IMR-90 (cell line): ENCODE measurements at regions not wholly inside any gene's neighbourhood (a gene's known extent, or its start where the extent isn't known, plus 50 kb on each side); places are given as distances from the start of the nearest gene placed in this dataset.
A peak's percentile ranks its signal among the peaks of the same experiment; 100 is the strongest.

Experiments
- ATAC-seq: fragments of 200-7000 bp; cut with Tn5 transposase; 2 replicates; pipeline ENCODE4 v1.9.1; 2020; ENCODE audit warnings: low read depth, mild to moderate bottlenecking, moderate library complexity
- BruUV-seq: library from RNA; stranded (reverse); fragments of 400-500 nt; replicated peaks from 2 replicates; lab custom pipeline; 2021; lab: Mats Ljungman, UMichigan
- CTCF ChIA-PET: fragments of 300-600 bp; formaldehyde crosslinking; extraction: SDS; loops from one replicate; lab custom pipeline; 2021; ENCODE audit warnings: antibody characterized with exemption; lab: Yijun Ruan, JAX
- POLR2A ChIA-PET: fragments of 300-600 bp; sonication (Branson Sonifier 250); formaldehyde crosslinking; loops from one replicate; lab custom pipeline; 2022; ENCODE audit warnings: antibody characterized with exemption; ENCODE audit not compliant: unreplicated experiment; lab: Charles Lee
- DNase-seq: peaks from one replicate; pipeline ENCODE4 v3.0.0; 2013
- H2AFZ ChIP-seq: replicated peaks from 2 replicates; pipeline ENCODE3; 2013; ENCODE audit warnings: low read length, mild to moderate bottlenecking; ENCODE audit not compliant: poor library complexity
- H2AK5ac ChIP-seq: 2 replicates; pipeline ENCODE4 v1.6.1; 2013; ENCODE audit warnings: low read depth, low read length, inconsistent platforms
- H2AK9ac ChIP-seq: replicated peaks from 2 replicates; pipeline ENCODE3; 2013; ENCODE audit warnings: mild to moderate bottlenecking, low read depth, low read length, moderate library complexity; ENCODE audit not compliant: poor library complexity
- H2BK120ac ChIP-seq: 2 replicates; pipeline ENCODE4 v1.6.1; 2013; ENCODE audit warnings: low read depth, low read length, inconsistent platforms
- H2BK15ac ChIP-seq: 3 replicates; pipeline ENCODE4 v1.6.1; 2013; ENCODE audit warnings: low read depth, low read length, inconsistent platforms
- H2BK20ac ChIP-seq: 2 replicates; pipeline ENCODE4 v1.6.1; 2013; ENCODE audit warnings: low read depth, mild to moderate bottlenecking, inconsistent platforms, low read length, moderate library complexity
- H2BK5ac ChIP-seq: 2 replicates; pipeline ENCODE4 v1.6.1; 2013; ENCODE audit warnings: mild to moderate bottlenecking, low read depth, low read length, inconsistent platforms; ENCODE audit not compliant: poor library complexity, severe bottlenecking
- H3K14ac ChIP-seq: replicated peaks from 2 replicates; pipeline ENCODE4 v1.6.1; 2013; ENCODE audit warnings: low read depth, low read length, inconsistent platforms
- H3K18ac ChIP-seq: 2 replicates; pipeline ENCODE4 v1.6.1; 2013; ENCODE audit warnings: low read depth, low read length, control low read depth
- H3K23ac ChIP-seq: 2 replicates; pipeline ENCODE4 v1.6.1; 2013; ENCODE audit warnings: low read depth, low read length, inconsistent platforms
- H3K27ac ChIP-seq: 2 replicates; pipeline ENCODE4 v1.5.1; 2013; ENCODE audit warnings: mild to moderate bottlenecking, control low read depth, low read length; ENCODE audit not compliant: insufficient read depth
- H3K27me3 ChIP-seq: 2 replicates; pipeline ENCODE4 v1.6.1; 2013; ENCODE audit warnings: low read length; ENCODE audit not compliant: control insufficient read depth, insufficient read depth
- H3K36me3 ChIP-seq: 2 replicates; pipeline ENCODE4 v1.6.1; 2013; ENCODE audit warnings: low read length, mixed read lengths; ENCODE audit not compliant: control insufficient read depth, insufficient read depth
- H3K4ac ChIP-seq: 2 replicates; pipeline ENCODE4 v1.6.1; 2013; ENCODE audit warnings: low read depth, low read length, inconsistent platforms
- H3K4me1 ChIP-seq: 2 replicates; pipeline ENCODE4 v1.6.1; 2013; ENCODE audit warnings: low read length, mixed read lengths; ENCODE audit not compliant: control insufficient read depth, insufficient read depth
- H3K4me2 ChIP-seq: 2 replicates; pipeline ENCODE4 v1.6.1; 2013; ENCODE audit warnings: low read depth, mild to moderate bottlenecking, control low read depth, low read length, moderate library complexity
- H3K4me3 ChIP-seq: 2 replicates; pipeline ENCODE4 v1.5.1; 2013; ENCODE audit warnings: low read depth, mild to moderate bottlenecking, control low read depth, low read length, moderate library complexity; ENCODE audit not compliant: insufficient read depth
- H3K56ac ChIP-seq: 2 replicates; pipeline ENCODE4 v1.6.1; 2013; ENCODE audit warnings: low read length, inconsistent platforms; ENCODE audit not compliant: insufficient read depth; ENCODE audit errors: extremely low read depth
- H3K79me1 ChIP-seq, 2 experiments: 2 replicates each; pipeline ENCODE4 v1.6.1; 2013; ENCODE audit warnings: low read length in 2 of 2, inconsistent platforms in 1 of 2, low read depth in 1 of 2
- H3K9ac ChIP-seq: 2 replicates; pipeline ENCODE4 v1.6.1; 2013; ENCODE audit warnings: low read depth, low read length, control low read depth
- H3K9me1 ChIP-seq: 2 replicates; pipeline ENCODE4 v1.6.1; 2013; ENCODE audit warnings: low read length, inconsistent platforms; ENCODE audit not compliant: insufficient read depth
- H3K9me3 ChIP-seq: 2 replicates; pipeline ENCODE4 v1.6.1; 2013; ENCODE audit warnings: low read length; ENCODE audit not compliant: control insufficient read depth, insufficient read depth
- H4K20me1 ChIP-seq: 2 replicates; pipeline ENCODE4 v1.6.1; 2013; ENCODE audit warnings: low read length, inconsistent platforms; ENCODE audit not compliant: insufficient read depth
- H4K5ac ChIP-seq: 2 replicates; pipeline ENCODE4 v1.6.1; 2013; ENCODE audit warnings: mild to moderate bottlenecking, low read depth, low read length, control low read depth
- H4K8ac ChIP-seq, 2 experiments: 2 replicates each; pipeline ENCODE4 v1.6.1; 2013; ENCODE audit warnings: low read depth in 2 of 2, low read length in 2 of 2, control low read depth in 1 of 2, inconsistent platforms in 1 of 2
- H4K91ac ChIP-seq: 2 replicates; pipeline ENCODE4 v1.6.1; 2013; ENCODE audit warnings: low read depth, low read length, inconsistent platforms; ENCODE audit not compliant: insufficient read depth
- BHLHE40 ChIP-seq: fragments of 150-350 bp; IDR thresholded peaks from 2 replicates; pipeline ENCODE4 v1.6.1; 2016; ENCODE audit warnings: mild to moderate bottlenecking, low read depth, low read length
- FOS ChIP-seq: fragments of 150-350 bp; IDR thresholded peaks from 2 replicates; pipeline ENCODE4 v1.6.1; 2016; ENCODE audit warnings: low read depth, low read length
- POLR2A ChIP-seq: IDR thresholded peaks from 2 replicates; pipeline ENCODE4 v1.6.1; 2012; ENCODE audit warnings: mild to moderate bottlenecking, low read depth, low read length
- WGBS, 2 experiments: methylation state at CpG; one replicate each; pipeline versions ENCODE4 v1.1.5 to v1.1.7; 2013; ENCODE audit warnings: missing lambda C conversion rate in 2 of 2; ENCODE audit not compliant: insufficient read length in 1 of 2; ENCODE audit errors: extremely low coverage in 2 of 2; 5-methylcytosine and 5-hydroxymethylcytosine counted together
- dilution Hi-C: fragments of 300-500 bp; cut with HindIII; formaldehyde crosslinking; loops from one replicate; pipeline ENCODE4 v1.14.3; 2018; ENCODE audit warnings: low sequenced_read_pairs; ENCODE audit not compliant: unreplicated experiment
- in situ Hi-C: fragments of 300-500 bp; cut with MboI; formaldehyde crosslinking; loops from 3 replicates; pipeline ENCODE4 v1.14.3; 2019; ENCODE audit warnings: low sequenced_read_pairs, inconsistent platforms, mixed read lengths
- intact Hi-C: fragments of 100-400 bp; cut with micrococcal nuclease; formaldehyde crosslinking; loops from 2 replicates; pipeline ENCODE4 v1.10.0; 2022

DNA sequence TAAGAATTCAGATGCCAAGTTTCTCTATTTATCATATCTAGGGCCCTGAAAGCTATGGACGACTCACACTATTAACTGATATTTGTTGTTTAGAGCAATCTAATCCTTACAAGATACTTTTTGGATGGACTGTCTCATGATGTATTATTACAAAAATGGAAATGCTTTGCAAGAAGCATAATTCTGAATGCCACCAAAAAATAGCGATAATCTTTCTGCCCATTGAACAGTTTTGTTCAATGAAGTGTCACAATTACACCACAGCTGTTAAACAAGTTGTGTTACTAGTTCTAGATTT is 460.4 kb upstream of the JARID2 start:
- Histone ChIP-seq H2AK9ac (no peak overlapping the region), H3K4me1 (no peaks in the 10 kb centered on the region; the same call in 1 of the 2 replicates)
- no peak for ATAC-seq

More for the DNA sequence above, 460.4 kb upstream of the JARID2 start:
- no peak overlapping the region for H3K14ac ChIP-seq
- dilution Hi-C loops, result no loop called here
- H2BK15ac ChIP-seq, result no peak overlapping the region
- no peaks in the 10 kb centered on the region for H3K9me3 ChIP-seq
- no peaks in the 10 kb centered on the region for H3K36me3 ChIP-seq
- ChIA-PET POLR2A (no interaction called here), CTCF (interaction anchor here (0.6 kb wide), 1 partner anchor 12 kb away, joined by 4 read pairs; no protein-coding TSS in a partner anchor)
- no peak overlapping the region for H3K23ac ChIP-seq
- H3K4me2 ChIP-seq, result no peak overlapping the region
- no CpG with 5 or more reads among the region's 2 CpGs for WGBS, 2 experiments
- no peak for TF ChIP-seq POLR2A
- no peak for TF ChIP-seq BHLHE40
- no peak for TF ChIP-seq FOS
- H3K27ac ChIP-seq, result no peak overlapping the region
- H2BK120ac ChIP-seq, result no peak overlapping the region
- H4K20me1 ChIP-seq, result no peaks in the 10 kb centered on the region
- H3K9me1 ChIP-seq, result peaks cover 4% of the 10 kb centered on the region; the same call in 1 of the 2 replicates
- in situ Hi-C loops, result no loop called here
- H2BK20ac ChIP-seq, result no peak overlapping the region
- no TSS peak for BruUV-seq
- H2BK5ac ChIP-seq, result no peak overlapping the region
- H4K91ac ChIP-seq, result no peak overlapping the region
- no peaks in the 10 kb centered on the region for H3K27me3 ChIP-seq
- H3K79me1 ChIP-seq, result no peaks in the 10 kb centered on the region
- intact Hi-C loops, result no loop called here
- DNase-seq, result no peak
- no peak overlapping the region for H3K56ac ChIP-seq
- no peak overlapping the region for H2AK5ac ChIP-seq
- H2AFZ ChIP-seq, result no peak overlapping the region
- H3K9ac ChIP-seq, result no peak overlapping the region
- H3K4ac ChIP-seq, result no peak overlapping the region
- peak overlapping the region; percentile 3 to 27; a peak in 1 of 4 replicates for H4K8ac ChIP-seq
- H3K4me3 ChIP-seq, result no peak overlapping the region
- no peak overlapping the region for H4K5ac ChIP-seq
- H3K18ac ChIP-seq, result no peak overlapping the region
